SU-DHL-6 (cell line): ENCODE measurements at regions not wholly inside any gene's neighbourhood (a gene's known extent, or its start where the extent isn't known, plus 50 kb on each side); places are given as distances from the start of the nearest gene placed in this dataset.

ENCODE experiments used
- H2AFZ ChIP-seq: fragments of 200-600 bp; sonication (generic); 2 replicates; pipeline ENCODE4 v1.6.1; 2014; ENCODE audit warnings: low read depth, mild to moderate bottlenecking, moderate library complexity, mixed read lengths, antibody characterized with exemption, low read length; ENCODE audit not compliant: severe bottlenecking
- H3F3A ChIP-seq: fragments of 200-600 bp; shearing (Covaris generic); 2 replicates; pipeline ENCODE4 v1.6.0; 2016; ENCODE audit warnings: antibody characterized with exemption, mild to moderate bottlenecking; ENCODE audit not compliant: insufficient read depth
- H3K27ac ChIP-seq: fragments of 200-600 bp; sonication (generic); 2 replicates; pipeline ENCODE4 v1.5.1; 2016; ENCODE audit warnings: low read depth, mild to moderate bottlenecking, low read length, moderate library complexity, mixed read lengths
- H3K27me3 ChIP-seq: fragments of 200-600 bp; sonication (generic), shearing (Covaris generic); 2 replicates; pipeline ENCODE4 v1.6.0; 2014; ENCODE audit warnings: mild to moderate bottlenecking, low read length
- H3K36me3 ChIP-seq: fragments of 200-600 bp; sonication (generic); 2 replicates; pipeline ENCODE4 v1.6.1; 2014; ENCODE audit warnings: mild to moderate bottlenecking, low read length, mixed read lengths
- H3K4me2 ChIP-seq: fragments of 300-600, 200-600 bp; shearing (Covaris generic), sonication (generic); 2 replicates; pipeline ENCODE4 v1.6.0; 2014; ENCODE audit warnings: low read length, low read depth, mild to moderate bottlenecking; ENCODE audit not compliant: poor library complexity, severe bottlenecking
- H3K4me3 ChIP-seq: fragments of 200-600 bp; sonication (generic); 2 replicates; pipeline ENCODE4 v1.5.1; 2014; ENCODE audit warnings: antibody characterized with exemption, low read length, mild to moderate bottlenecking, mixed read lengths; ENCODE audit not compliant: insufficient read depth, poor library complexity, severe bottlenecking
- H3K79me2 ChIP-seq: fragments of 200-600 bp; sonication (generic); 2 replicates; pipeline ENCODE4 v1.6.1; 2014; ENCODE audit warnings: mild to moderate bottlenecking, low read length, moderate library complexity; ENCODE audit not compliant: insufficient read depth
- H3K9ac ChIP-seq: fragments of 200-600 bp; sonication (generic); 2 replicates; pipeline ENCODE4 v1.7.0; 2014; ENCODE audit warnings: mild to moderate bottlenecking, low read length
- H3K9me2 ChIP-seq: fragments of 200-600 bp; sonication (generic); replicated peaks from 2 replicates; pipeline ENCODE4 v1.6.1; 2014; ENCODE audit warnings: low read length; ENCODE audit not compliant: insufficient read depth
- H3K9me3 ChIP-seq: fragments of 200-600 bp; sonication (generic); 2 replicates; pipeline ENCODE4 v1.6.1; 2014; ENCODE audit warnings: low read length, mixed read lengths; ENCODE audit not compliant: insufficient read depth
- H4K20me1 ChIP-seq: fragments of 200-600 bp; sonication (generic); 2 replicates; pipeline ENCODE4 v1.6.1; 2014; ENCODE audit warnings: low read depth, mild to moderate bottlenecking, antibody characterized with exemption, low read length, moderate library complexity, mixed read lengths
- EZH2phosphoT487 ChIP-seq: fragments of 200-600 bp; sonication (generic), shearing (Covaris generic); conservative IDR thresholded peaks from 2 replicates; pipeline ENCODE4 v1.6.1; 2018; ENCODE audit warnings: mild to moderate bottlenecking, antibody characterized with exemption, low read length, moderate library complexity, mixed read lengths
- TF ChIP-seq, protein P1 (sequence below): fragments of 200-600 bp; sonication (generic); IDR thresholded peaks from one replicate; pipeline ENCODE4 v1.5.1; 2017; ENCODE audit warnings: antibody characterized with exemption, mild to moderate bottlenecking, low read length, moderate library complexity; ENCODE audit not compliant: insufficient read depth, poor library complexity, severe bottlenecking

DNA sequence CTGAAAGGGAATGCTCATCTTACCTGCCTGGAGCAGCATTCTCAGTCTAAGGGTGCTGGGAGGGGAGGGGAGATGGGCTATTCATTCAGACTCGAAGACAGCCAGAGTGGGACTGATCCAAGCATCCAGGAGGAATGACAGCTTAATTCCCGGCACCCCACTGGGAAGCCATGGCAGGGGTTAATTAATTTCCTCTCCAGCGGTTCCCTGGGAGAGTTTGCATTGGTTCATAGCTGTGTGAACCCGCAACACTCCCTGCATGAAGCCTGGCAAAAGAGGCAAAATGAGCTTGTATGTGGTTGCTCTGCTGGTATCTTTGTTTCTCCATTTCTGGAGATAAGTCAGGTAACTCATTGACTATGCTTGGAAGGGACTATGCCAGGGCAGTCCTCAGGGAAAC is 401.0 kb upstream of the SLC24A2 start:
- Histone ChIP-seq H3K79me2 (no peaks in the 10 kb centered on the region), H3K27me3 (no peaks in the 10 kb centered on the region; the same call in 1 of the 2 replicates), H3K9me2 (no peaks in the 10 kb centered on the region), H3K9ac (no peak overlapping the region), H3K36me3 (no peaks in the 10 kb centered on the region), H3K9me3 (no peaks in the 10 kb centered on the region), H3F3A (no peaks in the 10 kb centered on the region), H3K4me2 (no peak overlapping the region), H2AFZ (no peak overlapping the region), H3K4me3 (no peak overlapping the region), H4K20me1 (no peaks in the 10 kb centered on the region), H3K27ac (no peak overlapping the region)
- no peak for TF ChIP-seq EZH2phosphoT487
- TF ChIP-seq, protein P1, sequence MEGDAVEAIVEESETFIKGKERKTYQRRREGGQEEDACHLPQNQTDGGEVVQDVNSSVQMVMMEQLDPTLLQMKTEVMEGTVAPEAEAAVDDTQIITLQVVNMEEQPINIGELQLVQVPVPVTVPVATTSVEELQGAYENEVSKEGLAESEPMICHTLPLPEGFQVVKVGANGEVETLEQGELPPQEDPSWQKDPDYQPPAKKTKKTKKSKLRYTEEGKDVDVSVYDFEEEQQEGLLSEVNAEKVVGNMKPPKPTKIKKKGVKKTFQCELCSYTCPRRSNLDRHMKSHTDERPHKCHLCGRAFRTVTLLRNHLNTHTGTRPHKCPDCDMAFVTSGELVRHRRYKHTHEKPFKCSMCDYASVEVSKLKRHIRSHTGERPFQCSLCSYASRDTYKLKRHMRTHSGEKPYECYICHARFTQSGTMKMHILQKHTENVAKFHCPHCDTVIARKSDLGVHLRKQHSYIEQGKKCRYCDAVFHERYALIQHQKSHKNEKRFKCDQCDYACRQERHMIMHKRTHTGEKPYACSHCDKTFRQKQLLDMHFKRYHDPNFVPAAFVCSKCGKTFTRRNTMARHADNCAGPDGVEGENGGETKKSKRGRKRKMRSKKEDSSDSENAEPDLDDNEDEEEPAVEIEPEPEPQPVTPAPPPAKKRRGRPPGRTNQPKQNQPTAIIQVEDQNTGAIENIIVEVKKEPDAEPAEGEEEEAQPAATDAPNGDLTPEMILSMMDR, result no peak

DNA sequence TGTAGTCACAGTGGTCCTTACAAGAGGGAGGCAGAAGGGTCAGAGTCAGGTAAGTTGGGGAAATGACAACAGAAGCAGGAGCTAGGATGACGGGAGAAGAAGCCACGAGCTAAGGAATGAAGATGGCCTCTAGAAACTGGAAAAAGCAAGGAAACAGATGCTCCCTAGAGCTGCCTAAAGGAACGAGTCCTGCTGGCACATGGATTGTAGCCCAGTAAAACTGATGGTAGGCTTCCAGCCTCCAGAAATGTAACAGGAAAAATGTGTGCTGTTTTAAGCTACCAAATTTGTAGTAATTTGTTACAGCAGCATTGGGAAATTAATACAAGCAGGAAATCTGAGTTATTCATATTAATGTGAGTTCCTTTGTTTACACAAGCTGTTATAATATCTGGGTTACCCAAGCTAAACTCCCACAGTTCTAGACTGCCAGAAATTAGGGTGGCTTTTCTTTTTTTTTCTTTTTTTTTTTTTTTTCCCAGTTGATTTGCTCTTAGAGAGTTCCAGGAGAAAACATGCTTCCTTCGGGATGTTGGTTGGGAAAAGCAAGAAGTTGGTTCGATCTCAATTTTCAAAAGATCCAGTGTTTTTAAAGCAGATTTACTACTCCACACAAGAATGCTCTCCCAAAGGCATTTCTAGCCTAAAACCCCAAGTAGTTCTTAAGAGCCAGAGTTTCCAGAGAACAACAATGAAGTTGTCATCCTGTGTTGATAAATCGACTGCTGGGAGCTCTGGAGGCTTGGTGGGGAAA is 400.0 kb upstream of the SLC24A2 start:
- Histone ChIP-seq H3K4me2 (no peak overlapping the region), H2AFZ (no peak overlapping the region), H3K9ac (no peak overlapping the region), H3K79me2 (no peaks in the 10 kb centered on the region), H3K9me2 (no peaks in the 10 kb centered on the region), H3F3A (no peaks in the 10 kb centered on the region), H3K27me3 (no peaks in the 10 kb centered on the region; the same call in 1 of the 2 replicates), H3K27ac (no peak overlapping the region), H3K36me3 (no peaks in the 10 kb centered on the region), H3K4me3 (no peak overlapping the region), H3K9me3 (no peaks in the 10 kb centered on the region), H4K20me1 (no peaks in the 10 kb centered on the region)
- TF ChIP-seq EZH2phosphoT487, result no peak
- TF ChIP-seq, protein P1, result no peak

DNA sequence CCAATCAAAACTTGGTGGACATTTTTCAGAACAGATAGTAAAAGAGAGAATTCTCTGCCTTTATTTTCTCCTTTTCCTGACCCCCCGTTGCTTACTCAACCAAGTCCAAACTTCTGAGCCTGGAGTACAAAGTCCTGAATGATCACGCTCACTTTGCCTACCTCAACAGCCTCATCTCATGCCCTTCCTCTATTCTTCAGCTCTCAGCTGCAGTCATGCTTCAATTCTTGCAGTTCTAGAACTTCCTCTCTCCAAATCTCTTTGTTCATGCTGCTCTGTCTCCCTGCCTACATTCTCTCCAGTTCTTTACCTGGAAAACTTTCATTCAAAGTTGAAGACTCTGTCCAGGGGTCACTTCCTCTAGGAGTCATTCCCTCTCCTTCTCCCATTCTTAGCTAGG is 398.5 kb upstream of the SLC24A2 start:
- H2AFZ ChIP-seq, result no peak overlapping the region
- H3F3A ChIP-seq, result no peaks in the 10 kb centered on the region
- no peak overlapping the region for H3K4me2 ChIP-seq
- H3K4me3 ChIP-seq, result no peak overlapping the region
- H3K36me3 ChIP-seq, result no peaks in the 10 kb centered on the region
- H3K9me3 ChIP-seq, result no peaks in the 10 kb centered on the region
- no peak overlapping the region for H3K9ac ChIP-seq
- H3K79me2 ChIP-seq, result no peaks in the 10 kb centered on the region
- TF ChIP-seq, protein P1, result no peak
- TF ChIP-seq EZH2phosphoT487, result no peak
- no peaks in the 10 kb centered on the region for H3K9me2 ChIP-seq
- no peak overlapping the region for H3K27ac ChIP-seq
- no peaks in the 10 kb centered on the region; the same call in 1 of the 2 replicates for H3K27me3 ChIP-seq
- H4K20me1 ChIP-seq, result no peaks in the 10 kb centered on the region
